Skeletal muscle tissue (tissue), 3 donors: ENCODE measurements at regions not wholly inside any gene's neighbourhood (a gene's known extent, or its start where the extent isn't known, plus 50 kb on each side); places are given as distances from the start of the nearest gene placed in this dataset.
"Not testable (repeated sequence)": the region's sequence is repeated elsewhere in the genome, so short reads cannot be mapped to it uniquely, and the experiment has no call there.

Experiments
- H3K27ac ChIP-seq: one replicate; pipeline ENCODE4 v1.7.0; 2013; ENCODE audit warnings: mild to moderate bottlenecking, low read depth, low read length, inconsistent platforms
- H3K27me3 ChIP-seq, 3 donors: one replicate each; pipeline ENCODE4 v1.7.0; 2013; ENCODE audit warnings: low read length in 3 of 3; ENCODE audit not compliant: control insufficient read depth in 3 of 3, insufficient read depth in 3 of 3
- H3K36me3 ChIP-seq, 3 donors: one replicate each; pipeline ENCODE4 v1.7.0; 2013; ENCODE audit warnings: low read length in 3 of 3; ENCODE audit not compliant: control insufficient read depth in 3 of 3, insufficient read depth in 3 of 3
- H3K4me1 ChIP-seq, 3 donors: one replicate each; pipeline ENCODE4 v1.7.0; 2013; ENCODE audit warnings: low read length in 3 of 3, mild to moderate bottlenecking in 3 of 3; ENCODE audit not compliant: control insufficient read depth in 3 of 3, insufficient read depth in 3 of 3
- H3K4me3 ChIP-seq, 3 donors: one replicate each; pipeline ENCODE4 v1.7.0; 2013; ENCODE audit warnings: low read length in 3 of 3
- H3K9ac ChIP-seq, 3 donors: one replicate each; pipeline ENCODE4 v1.7.0; 2013; ENCODE audit warnings: low read length in 3 of 3, mild to moderate bottlenecking in 3 of 3, moderate library complexity in 2 of 3, low read depth in 1 of 3
- H3K9me3 ChIP-seq, 3 donors: one replicate each; pipeline ENCODE4 v1.7.0; 2013; ENCODE audit warnings: low read length in 3 of 3; ENCODE audit not compliant: control insufficient read depth in 3 of 3
- donor health status: Osteomylitis.

DNA sequence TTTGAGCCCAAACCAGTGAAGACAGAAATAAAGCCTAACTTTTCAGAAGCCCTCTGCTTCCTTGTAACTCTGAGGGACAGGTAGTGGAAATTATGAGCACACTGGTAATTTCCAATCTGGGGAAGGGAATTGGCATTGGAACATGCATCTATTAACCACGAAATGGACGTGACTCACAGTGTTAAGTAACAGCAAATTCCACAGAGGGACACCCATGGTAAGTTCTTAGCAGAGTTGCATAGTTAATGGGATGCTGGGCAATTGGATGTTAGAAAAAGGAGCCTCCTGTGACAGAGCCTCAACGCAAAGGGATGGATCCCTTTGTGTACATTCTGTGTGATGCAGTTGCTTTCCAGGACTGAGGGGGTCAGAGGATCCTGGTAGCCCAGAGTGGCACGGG lies 168.6 kb downstream of the SEMA6D start:
- Histone ChIP-seq H3K27ac (no peak overlapping the region), H3K4me1 (no peaks in the 10 kb centered on the region), H3K27me3 (no peaks in the 10 kb centered on the region), H3K9me3 (no peaks in the 10 kb centered on the region), H3K4me3 (no peak overlapping the region), H3K9ac (no peak overlapping the region), H3K36me3 (no peaks in the 10 kb centered on the region)

DNA sequence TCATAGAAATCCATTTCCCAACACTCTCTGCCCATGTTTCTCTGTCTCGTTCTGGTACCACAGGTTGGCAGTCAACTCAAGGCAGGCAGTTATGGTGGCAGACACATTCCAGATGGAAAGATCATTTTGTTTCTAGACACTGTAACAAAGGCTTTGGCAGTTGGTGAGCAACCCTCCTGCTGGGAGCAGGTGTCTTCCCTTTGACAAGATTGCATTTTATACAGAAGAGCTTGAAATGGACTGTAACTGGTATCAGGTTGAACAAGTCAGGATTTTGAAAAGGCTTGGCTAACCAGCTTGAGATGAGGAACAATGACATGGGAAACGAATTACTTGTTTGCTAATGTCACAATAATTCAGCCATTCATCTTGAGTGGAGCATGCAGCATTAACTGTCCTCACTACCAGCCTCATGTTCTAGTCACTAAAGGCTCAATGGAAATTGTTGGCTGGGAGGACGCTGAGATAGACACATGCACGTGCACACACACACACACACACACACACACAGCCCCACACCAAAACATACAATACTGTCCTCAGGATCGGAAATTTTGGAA lies 170.0 kb downstream of the SEMA6D start:
- no peaks in the 10 kb centered on the region for H3K9me3 ChIP-seq
- H3K9ac ChIP-seq = no peak overlapping the region
- H3K4me3 ChIP-seq = no peak overlapping the region
- no peaks in the 10 kb centered on the region for H3K27me3 ChIP-seq
- no peak overlapping the region for H3K27ac ChIP-seq
- no peaks in the 10 kb centered on the region for H3K4me1 ChIP-seq
- H3K36me3 ChIP-seq = no peaks in the 10 kb centered on the region

DNA sequence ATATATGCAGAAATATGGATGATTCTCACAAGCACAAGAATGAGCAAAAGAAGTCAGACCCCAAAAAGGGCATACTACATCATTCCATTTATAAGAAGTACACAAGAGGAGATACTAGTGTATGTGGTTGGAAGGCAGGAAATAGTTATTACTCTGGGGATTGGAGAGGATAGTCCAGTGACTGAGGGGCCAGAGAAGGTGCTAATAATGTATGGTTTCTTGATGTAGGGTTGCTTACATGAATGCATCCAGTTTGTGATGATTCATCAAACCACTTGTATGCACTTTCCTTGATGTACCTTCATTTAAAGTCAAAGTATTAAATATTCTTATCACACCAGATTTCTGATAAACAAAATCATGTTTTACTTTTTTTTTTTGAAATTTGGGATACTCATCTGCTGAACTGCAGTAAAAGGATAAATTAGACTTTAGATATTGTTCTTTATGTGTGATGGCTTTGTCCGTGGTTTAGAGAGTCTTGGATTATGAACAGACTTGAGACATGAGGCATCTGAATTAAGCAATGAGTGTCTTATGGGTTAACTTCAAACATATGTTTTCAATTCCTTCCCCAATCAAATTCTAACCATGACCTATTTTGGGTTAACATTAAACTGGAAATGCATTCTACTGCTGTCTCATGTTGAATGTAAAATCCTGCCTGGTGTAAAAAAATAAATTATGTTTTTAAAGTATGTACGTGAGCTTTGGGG lies 171.2 kb downstream of the SEMA6D start:
- Histone ChIP-seq H3K36me3 (no peaks in the 10 kb centered on the region), H3K27ac (no peak overlapping the region), H3K27me3 (no peaks in the 10 kb centered on the region), H3K9me3 (no peaks in the 10 kb centered on the region), H3K4me1 (no peaks in the 10 kb centered on the region), H3K4me3 (no peak overlapping the region), H3K9ac (no peak overlapping the region)

DNA sequence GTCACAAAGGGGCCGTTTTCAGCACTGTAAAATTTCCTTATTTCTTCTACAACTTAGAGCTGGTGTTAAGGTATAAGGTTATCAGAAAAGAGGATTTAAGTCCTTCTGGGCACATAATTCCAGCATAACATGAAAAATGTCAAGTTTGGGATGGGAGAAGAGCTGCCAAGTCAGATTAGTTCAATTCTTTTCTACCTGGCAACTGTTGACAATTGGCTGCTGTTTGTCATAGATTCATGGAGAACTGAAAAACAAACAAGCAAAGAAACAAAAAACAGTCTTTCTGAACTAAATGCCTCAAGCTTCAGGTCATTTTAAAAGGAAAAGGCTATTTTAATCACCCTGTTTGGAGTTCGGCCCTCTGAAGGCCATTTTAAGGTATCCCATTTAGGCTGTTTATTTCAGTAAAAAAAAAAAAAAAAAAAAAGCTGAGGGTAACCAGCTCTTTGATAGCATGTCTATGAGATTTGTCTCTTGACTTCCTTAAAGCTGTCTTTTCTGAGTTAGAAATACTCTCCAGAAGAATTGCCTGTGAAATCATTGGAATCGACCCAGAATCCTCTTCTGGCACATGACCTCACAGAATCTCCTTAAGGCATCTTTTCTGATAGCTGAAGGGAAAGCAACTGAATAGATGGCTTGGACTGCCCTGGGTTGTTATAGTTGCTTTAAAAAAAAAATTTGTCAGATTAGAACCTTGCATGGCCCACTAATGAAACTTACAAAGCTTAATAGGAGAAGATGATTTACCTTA lies 173.3 kb downstream of the SEMA6D start:
- Histone ChIP-seq H3K9ac (no peak overlapping the region), H3K36me3 (no peaks in the 10 kb centered on the region), H3K4me3 (no peak overlapping the region), H3K4me1 (no peaks in the 10 kb centered on the region), H3K9me3 (no peaks in the 10 kb centered on the region), H3K27me3 (no peaks in the 10 kb centered on the region), H3K27ac (no peak overlapping the region)

DNA sequence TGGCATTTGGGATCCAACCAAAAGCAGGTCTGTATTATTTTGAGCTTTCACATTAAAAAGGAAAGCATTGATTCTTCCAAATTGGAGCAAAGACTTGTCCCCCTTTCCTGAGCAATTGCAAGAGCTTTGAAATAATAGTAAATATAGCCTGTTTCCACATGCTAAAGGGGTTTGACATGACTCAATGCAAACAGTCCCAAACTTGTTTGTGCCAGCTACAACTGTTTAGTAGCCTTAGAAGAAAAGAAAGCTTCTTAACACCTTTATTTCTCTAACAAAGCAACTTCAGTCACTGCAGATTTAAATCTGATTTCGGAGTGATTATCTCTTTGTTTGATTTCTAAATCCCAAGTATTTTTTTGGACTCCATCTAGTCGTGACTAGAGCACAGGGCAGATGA lies 180.2 kb downstream of the SEMA6D start:
- Histone ChIP-seq H3K9ac (no peak overlapping the region), H3K27me3 (no peaks in the 10 kb centered on the region), H3K9me3 (no peaks in the 10 kb centered on the region), H3K36me3 (no peaks in the 10 kb centered on the region), H3K4me3 (no peak overlapping the region), H3K4me1 (no peaks in the 10 kb centered on the region), H3K27ac (no peak overlapping the region)

DNA sequence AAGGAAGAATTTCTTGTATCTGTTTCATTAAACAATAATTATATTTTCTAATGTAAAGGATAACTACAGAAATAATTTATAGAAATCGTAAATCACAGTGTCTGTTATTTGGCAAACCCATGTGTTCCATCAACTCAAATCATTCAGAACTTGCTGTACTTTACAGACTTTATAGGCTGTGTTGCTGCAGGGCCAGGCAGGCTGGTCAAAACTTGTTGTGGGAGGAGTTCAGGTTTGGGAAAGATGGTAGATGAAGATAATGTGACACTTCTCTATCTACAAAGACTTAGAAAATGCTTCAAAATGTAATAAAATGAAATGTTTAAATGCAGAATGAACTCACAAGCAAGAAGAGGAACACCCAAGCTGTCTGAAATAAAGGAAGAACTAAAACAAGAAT lies 183.4 kb downstream of the SEMA6D start:
- no peaks in the 10 kb centered on the region for H3K36me3 ChIP-seq
- H3K27ac ChIP-seq = no peak overlapping the region
- peaks cover 0 to 4% (median 3%) of the 10 kb centered on the region in 3 donors for H3K9me3 ChIP-seq
- H3K4me3 ChIP-seq = no peak overlapping the region
- H3K9ac ChIP-seq = no peak overlapping the region
- H3K27me3 ChIP-seq = no peaks in the 10 kb centered on the region
- no peaks in the 10 kb centered on the region for H3K4me1 ChIP-seq

DNA sequence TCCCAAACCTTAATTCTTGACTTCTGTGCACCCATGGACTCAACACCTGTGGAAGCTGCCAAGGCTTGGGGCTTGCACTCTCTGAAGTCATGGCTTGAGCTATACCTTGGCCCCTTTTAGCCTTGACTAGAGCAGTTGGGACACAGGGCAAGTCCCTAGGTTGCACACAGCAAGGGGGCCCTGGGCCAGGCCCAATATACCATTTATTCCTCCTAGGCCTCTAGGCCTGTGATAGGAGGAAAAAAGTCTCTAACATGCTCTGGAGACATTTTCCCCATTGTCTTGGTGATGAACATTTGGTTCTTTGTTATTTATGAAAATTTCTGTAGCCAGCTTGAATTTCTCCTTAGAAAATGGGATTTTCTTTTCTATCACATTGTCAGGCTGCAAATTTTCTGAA lies 186.1 kb downstream of the SEMA6D start:
- H3K9ac ChIP-seq = no peak overlapping the region
- H3K36me3 ChIP-seq = no peaks in the 10 kb centered on the region
- no peak overlapping the region for H3K4me3 ChIP-seq
- H3K4me1 ChIP-seq = no peaks in the 10 kb centered on the region
- H3K27me3 ChIP-seq = no peaks in the 10 kb centered on the region
- H3K9me3 ChIP-seq = peaks cover 0 to 4% (median 3%) of the 10 kb centered on the region in 3 donors
- no peak overlapping the region for H3K27ac ChIP-seq

DNA sequence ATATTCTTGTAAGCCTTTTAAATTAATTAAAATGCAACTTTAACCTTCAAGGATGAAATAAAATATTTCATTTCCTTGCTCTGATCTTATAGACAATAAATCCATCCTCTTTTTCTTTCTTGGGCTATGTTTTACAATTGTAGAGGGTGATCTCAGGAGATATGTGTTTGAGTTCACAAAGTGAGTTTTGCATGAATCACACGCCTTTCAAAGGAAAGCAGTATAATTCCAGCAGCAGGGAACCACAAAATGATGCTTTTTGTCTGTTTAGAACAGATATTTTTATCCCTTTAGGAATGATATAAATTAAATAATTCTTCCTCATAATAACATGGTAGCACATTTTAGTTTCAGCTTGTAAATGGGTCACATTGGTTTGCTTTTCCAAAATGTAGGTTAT lies 191.2 kb downstream of the SEMA6D start:
- H3K27ac ChIP-seq = no peak overlapping the region
- H3K9me3 ChIP-seq = peaks cover 0 to under 1% (median 0%) of the 10 kb centered on the region in 3 donors
- no peaks in the 10 kb centered on the region for H3K4me1 ChIP-seq
- H3K9ac ChIP-seq = no peak overlapping the region
- H3K4me3 ChIP-seq = no peak overlapping the region
- H3K36me3 ChIP-seq = no peaks in the 10 kb centered on the region
- no peaks in the 10 kb centered on the region for H3K27me3 ChIP-seq

DNA sequence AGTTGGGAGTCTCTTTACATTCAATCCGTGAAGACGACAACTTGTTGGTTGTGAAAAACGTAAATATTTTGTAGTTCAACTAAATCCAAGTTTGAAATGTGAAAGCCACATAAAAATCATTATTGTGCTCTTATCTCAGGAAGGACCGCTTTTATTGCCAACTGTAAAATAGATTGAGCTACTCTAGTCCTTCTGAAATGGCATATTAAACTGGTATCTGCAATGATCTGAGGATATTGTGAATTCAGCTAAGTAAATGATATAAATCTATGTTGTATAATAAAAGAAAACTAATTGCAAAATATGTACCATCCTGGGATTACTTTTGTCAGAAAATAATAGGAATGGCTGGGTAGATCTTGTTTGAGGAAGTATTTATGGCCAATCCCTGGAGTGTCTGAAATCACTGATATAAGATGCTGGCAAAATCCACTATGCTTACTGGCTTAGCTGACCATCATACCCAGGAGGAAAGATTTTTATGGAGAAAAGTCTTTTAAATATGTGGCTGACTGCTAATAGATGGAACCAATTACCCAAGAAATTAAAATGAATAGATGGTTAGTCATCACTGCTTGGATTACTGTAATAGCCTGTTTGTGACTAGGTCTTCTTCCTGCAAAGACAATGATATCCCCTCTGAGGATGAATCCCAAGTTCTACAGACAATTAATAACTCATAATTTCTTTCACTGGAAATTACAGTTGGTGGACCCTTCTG lies 191.8 kb downstream of the SEMA6D start:
- Histone ChIP-seq H3K9me3 (no peaks in the 10 kb centered on the region), H3K36me3 (no peaks in the 10 kb centered on the region), H3K27me3 (no peaks in the 10 kb centered on the region), H3K4me3 (no peak overlapping the region), H3K9ac (no peak overlapping the region), H3K4me1 (no peaks in the 10 kb centered on the region), H3K27ac (no peak overlapping the region)

DNA sequence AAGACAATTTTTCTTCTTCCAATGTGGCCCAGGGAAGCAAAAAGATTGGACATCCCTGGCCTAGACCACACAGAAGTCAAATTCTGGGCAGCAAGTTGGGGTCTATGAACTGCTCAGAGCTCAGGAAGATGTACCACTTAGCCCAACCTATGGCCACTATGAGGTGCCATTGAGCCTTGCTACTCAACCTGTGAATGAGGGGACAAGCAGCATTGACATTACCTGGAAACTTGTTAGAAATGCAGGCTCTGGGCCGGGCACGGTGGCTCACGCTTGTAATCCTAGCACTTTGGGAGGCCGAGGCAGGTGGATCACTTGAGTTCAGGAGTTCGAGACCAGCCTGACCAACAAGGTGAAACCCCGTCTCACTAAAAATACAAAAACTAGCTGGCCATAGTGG lies 195.6 kb downstream of the SEMA6D start:
- H3K27ac ChIP-seq, H3K4me3 ChIP-seq, H3K9me3 ChIP-seq, H3K36me3 ChIP-seq, H3K9ac ChIP-seq, H3K27me3 ChIP-seq, H3K4me1 ChIP-seq: not testable (repeated sequence)
